A549 (cell line): ENCODE measurements at regions not wholly inside any gene's neighbourhood (a gene's known extent, or its start where the extent isn't known, plus 50 kb on each side); places are given as distances from the start of the nearest gene placed in this dataset.

ENCODE experiments used
- ATAC-seq, 2 experiments: fragments of 200-7000 bp in 1 of 2; fragments of >200 bp in 1 of 2; cut with Nextera tagmentation in 1 of 2; cut with Tn5 transposase in 1 of 2; 3 replicates each; pipeline versions ENCODE4 v1.8.0 to v1.9.1; 2018 to 2020; ENCODE audit warnings: mild to moderate bottlenecking in 1 of 2, moderate library complexity in 1 of 2
- CTCF ChIA-PET: fragments of 300-600 bp; sonication (Branson Sonifier 250); formaldehyde crosslinking; extraction: SDS; loops from one replicate; lab custom pipeline; 2021; ENCODE audit warnings: antibody characterized with exemption, inconsistent platforms; lab: Yijun Ruan, JAX
- POLR2A ChIA-PET: fragments of 350-600 bp; formaldehyde crosslinking; extraction: SDS; loops from one replicate; lab custom pipeline; 2021; ENCODE audit warnings: antibody characterized with exemption, inconsistent platforms; lab: Yijun Ruan, JAX
- DNase-seq, 2 experiments: peaks; one replicate each; pipeline versions ENCODE4 v3.0.0 to v3.0.0-alpha.2; 2011 to 2016; ENCODE audit warnings: low read depth in 1 of 2, low spot score in 1 of 2
- FAIRE-seq: peaks from 2 replicates; lab custom pipeline; 2011; peaks lifted over from hg19 to GRCh38; lab: Jason Lieb, UNC
- H3K27ac ChIP-seq, 2 experiments: fragments of >200 bp; sonication (Bioruptor Twin); formaldehyde crosslinking; 3 replicates each; pipeline ENCODE4 v1.5.1; 2016 to 2017
- H3K4me1 ChIP-seq: fragments of >200 bp; sonication (Bioruptor Twin); formaldehyde crosslinking; 3 replicates; pipeline ENCODE4 v1.6.1; 2016
- H3K4me2 ChIP-seq: fragments of >200 bp; sonication (Bioruptor Twin); formaldehyde crosslinking; 3 replicates; pipeline ENCODE4 v1.6.1; 2016
- H3K4me3 ChIP-seq: fragments of >200 bp; sonication (Bioruptor Twin); formaldehyde crosslinking; 3 replicates; pipeline ENCODE4 v1.5.1; 2016
- H3K9me3 ChIP-seq: fragments of >200 bp; sonication (Bioruptor Twin); formaldehyde crosslinking; 3 replicates; pipeline ENCODE4 v1.6.1; 2016
- CBX2 ChIP-seq: fragments of 200-600 bp; sonication (generic); IDR thresholded peaks from 2 replicates; pipeline ENCODE4 v1.6.1; 2016; ENCODE audit warnings: low read depth, mild to moderate bottlenecking, borderline replicate concordance
- CEBPB ChIP-seq, 2 experiments: fragments of >200 bp in 1 of 2; sonication (Bioruptor Twin) in 1 of 2; formaldehyde crosslinking in 1 of 2; IDR thresholded peaks; 2 replicates each; pipeline ENCODE4 v1.6.1; 2012 to 2016
- CHD2 ChIP-seq: fragments of 150-350 bp; IDR thresholded peaks from 2 replicates; pipeline ENCODE4 v1.6.1; 2014; ENCODE audit warnings: low read length; ENCODE audit not compliant: partially characterized antibody
- CHD4 ChIP-seq: fragments of 200-600 bp; sonication (generic); IDR thresholded peaks from 2 replicates; pipeline ENCODE4 v1.6.1; 2016; ENCODE audit warnings: antibody characterized with exemption, mild to moderate bottlenecking, borderline replicate concordance
- EHF ChIP-seq: fragments of 250-450 bp; sonication (Bioruptor Pico); IDR thresholded peaks from 2 replicates; pipeline ENCODE4 v1.5.0; 2020; ENCODE audit warnings: mild to moderate bottlenecking
- EP300 ChIP-seq, 2 experiments: fragments of >200 bp; sonication (Bioruptor Twin); formaldehyde crosslinking; IDR thresholded peaks; 2 replicates in 1 of 2; 3 replicates in 1 of 2; pipeline ENCODE4 v1.6.1; 2016 to 2017
- ESRRA ChIP-seq: fragments of 150-350 bp; IDR thresholded peaks from 2 replicates; pipeline ENCODE4 v1.6.1; 2014; ENCODE audit warnings: mild to moderate bottlenecking, low read length, borderline replicate concordance
- FOSB ChIP-seq: fragments of 250-450 bp; sonication (Bioruptor Pico); IDR thresholded peaks from 2 replicates; pipeline ENCODE4 v1.5.0; 2020; ENCODE audit warnings: mild to moderate bottlenecking, moderate library complexity
- FOSL2 ChIP-seq, 2 experiments: fragments of 450-650 bp in 1 of 2; fragments of >200 bp in 1 of 2; sonication (Bioruptor Twin) in 1 of 2; formaldehyde crosslinking; IDR thresholded peaks; 2 replicates each; pipeline versions ENCODE4 v1.5.0 to v1.6.1; 2016 to 2020; ENCODE audit warnings: mild to moderate bottlenecking in 1 of 2, moderate library complexity in 1 of 2
- HDAC2 ChIP-seq: fragments of 200-600 bp; sonication (generic); IDR thresholded peaks from 2 replicates; pipeline ENCODE4 v1.6.1; 2016
- HES2 ChIP-seq: fragments of >200 bp; sonication (Bioruptor Twin); formaldehyde crosslinking; IDR thresholded peaks from 2 replicates; pipeline ENCODE4 v1.6.1; 2016
- HEYL ChIP-seq: fragments of 250-450 bp; sonication (Bioruptor Pico); IDR thresholded peaks from 2 replicates; pipeline ENCODE4 v1.8.0; 2021; ENCODE audit warnings: mild to moderate bottlenecking, moderate library complexity
- HOXA7 ChIP-seq: fragments of 250-450 bp; sonication (Bioruptor Pico); IDR thresholded peaks from 2 replicates; pipeline ENCODE4 v1.5.0; 2020; ENCODE audit warnings: mild to moderate bottlenecking, moderate library complexity
- HOXB13 ChIP-seq: fragments of 250-450 bp; sonication (Bioruptor Pico); IDR thresholded peaks from 2 replicates; pipeline ENCODE4 v1.5.0; 2020; ENCODE audit warnings: low read depth, mild to moderate bottlenecking, moderate library complexity
- HOXB5 ChIP-seq: fragments of 250-450 bp; sonication (Bioruptor Pico); IDR thresholded peaks from 2 replicates; pipeline ENCODE4 v1.5.0; 2020; ENCODE audit warnings: mild to moderate bottlenecking, moderate library complexity
- JUNB ChIP-seq: fragments of >200 bp; sonication (Bioruptor Twin); formaldehyde crosslinking; IDR thresholded peaks from 2 replicates; pipeline ENCODE4 v1.6.1; 2016
- MAFK ChIP-seq: fragments of 450-650 bp; IDR thresholded peaks from 2 replicates; pipeline ENCODE4 v1.6.1; 2014; ENCODE audit not compliant: partially characterized antibody
- NFE2L2 ChIP-seq: fragments of 150-350 bp; conservative IDR thresholded peaks from 2 replicates; pipeline ENCODE4 v1.6.1; 2014; ENCODE audit warnings: low read length
- PHF8 ChIP-seq: fragments of 200-600 bp; sonication (generic); IDR thresholded peaks from 2 replicates; pipeline ENCODE4 v1.6.1; 2016; ENCODE audit warnings: low read depth, mild to moderate bottlenecking, antibody characterized with exemption, moderate library complexity, borderline replicate concordance
- POLR2A ChIP-seq: IDR thresholded peaks from 2 replicates; pipeline ENCODE4 v1.6.1; 2012; ENCODE audit warnings: mild to moderate bottlenecking, low read length
- RAD21 ChIP-seq, 2 experiments: fragments of >200 bp in 1 of 2; sonication (Bioruptor Twin) in 1 of 2; formaldehyde crosslinking in 1 of 2; IDR thresholded peaks in 1 of 2; conservative IDR thresholded peaks in 1 of 2; 2 replicates in 1 of 2; 3 replicates in 1 of 2; pipeline ENCODE4 v1.6.1; 2012 to 2018; ENCODE audit warnings: inconsistent platforms in 1 of 2
- RCOR1 ChIP-seq: fragments of 150-350 bp; IDR thresholded peaks from 2 replicates; pipeline ENCODE4 v1.6.1; 2014; ENCODE audit warnings: antibody characterized with exemption, low read length, low read depth
- RFX5 ChIP-seq: fragments of 450-650 bp; IDR thresholded peaks from 2 replicates; pipeline ENCODE4 v1.7.1; 2014; ENCODE audit warnings: antibody characterized with exemption, mild to moderate bottlenecking, moderate library complexity
- RNF2 ChIP-seq: fragments of 200-600 bp; sonication (generic); IDR thresholded peaks from 2 replicates; pipeline ENCODE4 v1.6.1; 2016; ENCODE audit warnings: low read depth, mild to moderate bottlenecking, antibody characterized with exemption, moderate library complexity, borderline replicate concordance
- SREBF2 ChIP-seq: fragments of 450-650 bp; IDR thresholded peaks from 2 replicates; pipeline ENCODE4 v1.6.1; 2014; ENCODE audit warnings: mild to moderate bottlenecking, moderate library complexity
- TFCP2L1 ChIP-seq: fragments of 250-450 bp; sonication (Bioruptor Pico); IDR thresholded peaks from 2 replicates; pipeline ENCODE4 v1.5.0; 2021; ENCODE audit warnings: mild to moderate bottlenecking
- ZSCAN20 ChIP-seq: fragments of 250-450 bp; sonication (Bioruptor Pico); IDR thresholded peaks from 2 replicates; pipeline ENCODE4 v1.8.0; 2022; ENCODE audit warnings: mild to moderate bottlenecking, moderate library complexity
- WGBS: methylation state at CpG from one replicate; pipeline ENCODE4 v1.1.6; 2017; ENCODE audit errors: missing lambda C conversion rate; 5-methylcytosine and 5-hydroxymethylcytosine counted together
- TF ChIP-seq, protein P1 (sequence below): fragments of 250-450 bp; sonication (Bioruptor Pico); IDR thresholded peaks from 2 replicates; pipeline ENCODE4 v1.5.0; 2020; ENCODE audit warnings: low read depth, mild to moderate bottlenecking, moderate library complexity

DNA sequence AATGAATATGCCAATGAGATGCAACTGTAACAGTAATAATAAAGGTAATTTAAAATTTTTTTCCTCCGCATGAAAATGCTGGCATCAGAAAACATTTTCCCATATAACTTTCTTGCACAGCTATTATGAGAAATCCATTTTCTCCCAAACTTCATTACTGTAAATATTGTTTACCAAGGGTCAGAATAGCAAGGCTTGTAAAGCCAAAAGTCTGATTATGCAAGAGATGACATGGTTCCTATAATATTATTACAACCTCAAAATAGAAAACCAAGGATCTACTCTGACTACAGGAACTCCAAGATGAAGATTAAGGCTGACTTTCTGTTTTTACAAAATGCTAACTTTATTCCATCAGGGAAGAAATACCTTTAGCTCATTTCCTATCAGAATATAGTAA, 162.7 kb upstream of the CDK1 start:
- no peak overlapping the region for H3K4me3 ChIP-seq
- no peak for ATAC-seq
- ChIA-PET POLR2A (no interaction called here), CTCF (no interaction called here)
- TF ChIP-seq ZSCAN20: no peak
- TF ChIP-seq MAFK: no peak
- no peak for TF ChIP-seq NFE2L2
- TF ChIP-seq EP300 (IDR thresholded peaks at IDR 0.05): no peak
- no peak for TF ChIP-seq RFX5
- TF ChIP-seq POLR2A: no peak
- TF ChIP-seq HEYL (CRISPR knock-in tag): no peak
- no peak for TF ChIP-seq FOSB (CRISPR knock-in tag)
- TF ChIP-seq CBX2: no peak
- TF ChIP-seq HOXB13 (CRISPR knock-in tag): no peak
- no peak for TF ChIP-seq HOXA7
- no peak for TF ChIP-seq HES2
- no peak for TF ChIP-seq CHD4
- TF ChIP-seq FOSL2 (IDR thresholded peaks at IDR 0.05): no peak
- TF ChIP-seq FOSL2 (CRISPR knock-in tag; IDR thresholded peaks at IDR 0.05): no peak
- no peak for TF ChIP-seq RCOR1
- TF ChIP-seq TFCP2L1 (CRISPR knock-in tag): no peak
- FAIRE-seq: no peak
- no peak for DNase-seq
- no peaks in the 10 kb centered on the region for H3K9me3 ChIP-seq
- 89% methylated on average over 1 of the region's 1 CpG for WGBS
- H3K4me2 ChIP-seq: no peak overlapping the region
- H3K4me1 ChIP-seq: peaks cover 9% of the 10 kb centered on the region; the same call in 2 of the 3 replicates
- no peak overlapping the region for H3K27ac ChIP-seq

GRCh38 chr10:60614363-60614762, 163.9 kb upstream of the CDK1 start:
- no peak overlapping the region for H3K4me3 ChIP-seq
- TF ChIP-seq NFE2L2 (no peak), CHD2 (no peak), EP300 (IDR thresholded peaks at IDR 0.05) (no peak), PHF8 (no peak), CEBPB (IDR thresholded peaks at IDR 0.05) (no peak), ESRRA (no peak), HOXB5 (CRISPR knock-in tag) (no peak), EHF (CRISPR knock-in tag) (no peak), RFX5 (no peak), SREBF2 (no peak), RNF2 (no peak), HEYL (CRISPR knock-in tag) (no peak), HDAC2 (no peak), JUNB (no peak), RAD21 (conservative IDR thresholded peaks at IDR 0.05 in 1 of 2, IDR thresholded peaks at IDR 0.05 in 1 of 2) (no peak)
- TF ChIP-seq, protein P1, sequence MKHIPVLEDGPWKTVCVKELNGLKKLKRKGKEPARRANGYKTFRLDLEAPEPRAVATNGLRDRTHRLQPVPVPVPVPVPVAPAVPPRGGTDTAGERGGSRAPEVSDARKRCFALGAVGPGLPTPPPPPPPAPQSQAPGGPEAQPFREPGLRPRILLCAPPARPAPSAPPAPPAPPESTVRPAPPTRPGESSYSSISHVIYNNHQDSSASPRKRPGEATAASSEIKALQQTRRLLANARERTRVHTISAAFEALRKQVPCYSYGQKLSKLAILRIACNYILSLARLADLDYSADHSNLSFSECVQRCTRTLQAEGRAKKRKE: no peak
- TF ChIP-seq, all 56 proteins: peak for 0
- CTCF ChIA-PET: interaction anchor here (1.2 kb wide), 1 partner anchor 10 kb away, joined by 6 read pairs; no protein-coding TSS in a partner anchor
- no peak for DNase-seq
- ATAC-seq: no peak
- WGBS: 27% methylated on average over 2 of the region's 2 CpGs
- Histone ChIP-seq H3K4me2 (no peak overlapping the region), H3K27ac (no peak overlapping the region), H3K4me1 (peaks cover 9% of the 10 kb centered on the region; the same call in 2 of the 3 replicates), H3K9me3 (no peaks in the 10 kb centered on the region)
- no peak for FAIRE-seq
- POLR2A ChIA-PET: no interaction called here
